HG03432 (cell line): ENCODE measurements at regions not wholly inside any gene's neighbourhood (a gene's known extent, or its start where the extent isn't known, plus 50 kb on each side); places are given as distances from the start of the nearest gene placed in this dataset.
"Not testable (repeated sequence)": the region's sequence is repeated elsewhere in the genome, so short reads cannot be mapped to it uniquely, and the experiment has no call there.

Source experiments
- ATAC-seq: cut with Tn5 transposase; IDR thresholded peaks from one replicate; pipeline ENCODE4 v1.9.1; 2021; ENCODE audit warnings: mild to moderate bottlenecking, moderate library complexity; ENCODE audit not compliant: unreplicated experiment

- no peak for ATAC-seq
Observed at GRCh38 chr14:82759656-82760055, 1226.0 kb upstream of the SEL1L start.

- no peak for ATAC-seq
Observed at GRCh38 chr14:82766123-82766522, 1232.5 kb upstream of the SEL1L start.

GRCh38 chr14:82766996-82767395 lies 1233.3 kb upstream of the SEL1L start:
- no peak for ATAC-seq

- no peak for ATAC-seq
Observed at GRCh38 chr14:82776958-82777357, 1243.3 kb upstream of the SEL1L start.

GRCh38 chr14:82778008-82778590 lies 1244.4 kb upstream of the SEL1L start:
- no peak for ATAC-seq

- no peak for ATAC-seq
Observed at GRCh38 chr14:82778601-82779000, 1244.9 kb upstream of the SEL1L start.

- no peak for ATAC-seq
Observed at GRCh38 chr14:82779301-82779700, 1245.6 kb upstream of the SEL1L start.

GRCh38 chr14:82785756-82786482 lies 1252.3 kb upstream of the SEL1L start:
- ATAC-seq = no peak

- no peak for ATAC-seq
Observed at GRCh38 chr14:82786483-82786880, 1252.8 kb upstream of the SEL1L start.

GRCh38 chr14:82796086-82796485 lies 1262.4 kb upstream of the SEL1L start:
- ATAC-seq = no peak

- no peak for ATAC-seq
Observed at GRCh38 chr14:82798276-82798675, 1264.6 kb upstream of the SEL1L start.

GRCh38 chr14:82805892-82806825 lies 1272.5 kb upstream of the SEL1L start:
- ATAC-seq = no peak

- no peak for ATAC-seq
Observed at GRCh38 chr14:82811246-82811645, 1277.6 kb upstream of the SEL1L start.

GRCh38 chr14:82814339-82814738 lies 1280.7 kb upstream of the SEL1L start:
- ATAC-seq = not testable (repeated sequence)

GRCh38 chr14:82830596-82830995 lies 1296.9 kb upstream of the SEL1L start:
- ATAC-seq = no peak

- no peak for ATAC-seq
Observed at GRCh38 chr14:82836256-82836950, 1302.8 kb upstream of the SEL1L start.

GRCh38 chr14:82837611-82838140 lies 1304.0 kb upstream of the SEL1L start:
- no peak for ATAC-seq

GRCh38 chr14:82850576-82850975 lies 1316.9 kb upstream of the SEL1L start:
- no peak for ATAC-seq

GRCh38 chr14:82854131-82854530 lies 1320.5 kb upstream of the SEL1L start:
- no peak for ATAC-seq

GRCh38 chr14:82854901-82855300 lies 1321.2 kb upstream of the SEL1L start:
- no peak for ATAC-seq

GRCh38 chr14:82855912-82856391 lies 1322.3 kb upstream of the SEL1L start:
- ATAC-seq = no peak
